ENCODE measurements at regions not wholly inside any gene's neighbourhood (a gene's known extent, or its start where the extent isn't known, plus 50 kb on each side); places are given as distances from the start of the nearest gene placed in this dataset.

- Histone ChIP-seq H3K79me2 (ENCODE audit: control insufficient read depth, insufficient read depth, low read length) (no peaks in the 10 kb centered on the region), H3K9me3 (replicated peaks; ENCODE audit: control insufficient read depth, insufficient read depth, low read depth, low read length) (no peaks in the 10 kb centered on the region), H3K4me1 (replicated peaks in 1 of 2; ENCODE audit: control insufficient read depth in 2 of 2, insufficient read depth in 2 of 2, low read length in 2 of 2) (no peaks in the 10 kb centered on the region), H3K9me1 (ENCODE audit: control insufficient read depth, insufficient read depth, low read length) (no peaks in the 10 kb centered on the region), H3K27me3 (ENCODE audit: control insufficient read depth in 2 of 2, insufficient read depth in 2 of 2, low read length in 2 of 2) (no peaks in the 10 kb centered on the region), H2AFZ (ENCODE audit: low read depth, low read length) (no peak overlapping the region), H3K9ac (ENCODE audit: insufficient read depth in 1 of 2, low read depth in 2 of 2, low read length in 2 of 2) (no peak overlapping the region), H3K4me2 (ENCODE audit: insufficient read depth, low read length) (no peak overlapping the region), H3K27ac (ENCODE audit: extremely low read depth, low read depth, low read length) (no peak overlapping the region), H3K36me3 (ENCODE audit: control insufficient read depth, insufficient read depth, low read length) (no peaks in the 10 kb centered on the region), H3K4me3 (no peak overlapping the region), H4K20me1 (replicated peaks; ENCODE audit: control insufficient read depth, insufficient read depth, low read length) (no peaks in the 10 kb centered on the region)
- FAIRE-seq: no peak
- POLR2A ChIA-PET: no interaction called here
- DNase-seq (ENCODE audit: extremely low read depth in 1 of 4, low spot score in 3 of 4): no peak
- ATAC-seq: no peak
- in situ Hi-C loops (cut with MboI) (no loop called here), intact Hi-C loops (cut with micrococcal nuclease) (no loop called here)
- no TSS peak for BruUV-seq (replicated peaks)
- CTCF ChIA-PET (ENCODE audit: low intra/inter-chr PET ratio): no interaction called here
- TF ChIP-seq RBM39 (optimal IDR thresholded peaks at IDR 0.05; ENCODE audit: low read depth, low read length) (no peak), MYBL2 (IDR thresholded peaks at IDR 0.05; ENCODE audit: low read depth) (no peak), MYBL2 (CRISPR knock-in tag; IDR thresholded peaks at IDR 0.05; ENCODE audit: borderline replicate concordance) (no peak), PTTG1 (tag; IDR thresholded peaks at IDR 0.05; ENCODE audit: low read depth) (no peak), ZFP1 (CRISPR knock-in tag; IDR thresholded peaks at IDR 0.05) (no peak), ZNF609 (CRISPR knock-in tag; IDR thresholded peaks at IDR 0.05; ENCODE audit: borderline replicate concordance) (no peak), TEAD2 (tag; IDR thresholded peaks at IDR 0.05) (no peak), GATAD2A (IDR thresholded peaks at IDR 0.05) (no peak), CAMTA2 (CRISPR knock-in tag; conservative IDR thresholded peaks at IDR 0.05) (no peak), AFF1 (IDR thresholded peaks at IDR 0.05; ENCODE audit: low read depth in 1 of 2, partially characterized antibody in 2 of 2) (no peak), ZNF583 (CRISPR knock-in tag; IDR thresholded peaks at IDR 0.05) (no peak), RFX1 (IDR thresholded peaks at IDR 0.05) (no peak), RCOR1 (IDR thresholded peaks at IDR 0.05; ENCODE audit: borderline replicate concordance in 1 of 2, low read depth in 2 of 2, low read length in 2 of 2) (no peak), ASH1L (IDR thresholded peaks at IDR 0.05; ENCODE audit: borderline replicate concordance, low read depth, partially characterized antibody) (no peak)
Measured at GRCh38 chr3:161586556-161587235, 90.1 kb downstream of the OTOL1 start.
